Gastrocnemius medialis (tissue), 4 donors: ENCODE measurements at regions not wholly inside any gene's neighbourhood (a gene's known extent, or its start where the extent isn't known, plus 50 kb on each side); places are given as distances from the start of the nearest gene placed in this dataset.

ENCODE experiments used
- POLR2A ChIP-seq, 2 donors: fragments of 450-650 bp; IDR thresholded peaks; one replicate each; pipeline ENCODE4 v1.6.1; 2017; ENCODE audit warnings: antibody characterized with exemption in 2 of 2, mild to moderate bottlenecking in 2 of 2, moderate library complexity in 2 of 2
- TF ChIP-seq, protein P1 (sequence below), 5 experiments: fragments of 450-650 bp in 3 of 5; fragments of 200-600 bp in 2 of 5; sonication (generic) in 2 of 5; IDR thresholded peaks in 4 of 5; conservative IDR thresholded peaks in 1 of 5; 1 replicate in 4 of 5; 2 replicates in 1 of 5; pipeline ENCODE4 v1.5.1; 2016 to 2019; ENCODE audit warnings: antibody characterized with exemption in 5 of 5, mild to moderate bottlenecking in 3 of 5, moderate library complexity in 3 of 5

GRCh38 chr18:10053861-10054260 lies 140.0 kb downstream of the VAPA start:
- TF ChIP-seq POLR2A (IDR thresholded peaks at IDR 0.05) = no peak
- TF ChIP-seq, protein P1, sequence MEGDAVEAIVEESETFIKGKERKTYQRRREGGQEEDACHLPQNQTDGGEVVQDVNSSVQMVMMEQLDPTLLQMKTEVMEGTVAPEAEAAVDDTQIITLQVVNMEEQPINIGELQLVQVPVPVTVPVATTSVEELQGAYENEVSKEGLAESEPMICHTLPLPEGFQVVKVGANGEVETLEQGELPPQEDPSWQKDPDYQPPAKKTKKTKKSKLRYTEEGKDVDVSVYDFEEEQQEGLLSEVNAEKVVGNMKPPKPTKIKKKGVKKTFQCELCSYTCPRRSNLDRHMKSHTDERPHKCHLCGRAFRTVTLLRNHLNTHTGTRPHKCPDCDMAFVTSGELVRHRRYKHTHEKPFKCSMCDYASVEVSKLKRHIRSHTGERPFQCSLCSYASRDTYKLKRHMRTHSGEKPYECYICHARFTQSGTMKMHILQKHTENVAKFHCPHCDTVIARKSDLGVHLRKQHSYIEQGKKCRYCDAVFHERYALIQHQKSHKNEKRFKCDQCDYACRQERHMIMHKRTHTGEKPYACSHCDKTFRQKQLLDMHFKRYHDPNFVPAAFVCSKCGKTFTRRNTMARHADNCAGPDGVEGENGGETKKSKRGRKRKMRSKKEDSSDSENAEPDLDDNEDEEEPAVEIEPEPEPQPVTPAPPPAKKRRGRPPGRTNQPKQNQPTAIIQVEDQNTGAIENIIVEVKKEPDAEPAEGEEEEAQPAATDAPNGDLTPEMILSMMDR (IDR thresholded peaks at IDR 0.05 in 4 of 5, conservative IDR thresholded peaks at IDR 0.05 in 1 of 5) = no peak
